ENCODE measurements at regions not wholly inside any gene's neighbourhood (a gene's known extent, or its start where the extent isn't known, plus 50 kb on each side); places are given as distances from the start of the nearest gene placed in this dataset.

GRCh38 chr2:23123686-23124085 lies 261.3 kb upstream of the KLHL29 start:
- H3K4me1 Mint-ChIP-seq: no peaks in the 10 kb centered on the region
- Histone ChIP-seq H3F3A (ENCODE audit: low read depth) (no peaks in the 10 kb centered on the region), H4K20me1 (ENCODE audit: low read depth) (no peaks in the 10 kb centered on the region), H3K27me3 (no peaks in the 10 kb centered on the region), H3K36me3 (no peaks in the 10 kb centered on the region), H3K4me3 (no peak overlapping the region), H3K4me2 (no peak overlapping the region), H3K4me1 (no peaks in the 10 kb centered on the region), H3K9ac (no peak overlapping the region), H3K9me3 (ENCODE audit: low read depth) (no peaks in the 10 kb centered on the region), H2AFZ (replicated peaks) (no peak overlapping the region), H3K27ac (no peak overlapping the region), H3K79me2 (ENCODE audit: low read depth) (no peaks in the 10 kb centered on the region)
- H3K4me3 Mint-ChIP-seq: no peak overlapping the region
- H3K27me3 Mint-ChIP-seq (ENCODE audit: insufficient read depth, low read depth): peaks cover 3% of the 10 kb centered on the region
- TF ChIP-seq EZH2 (IDR thresholded peaks at IDR 0.05) (no peak), EZH2phosphoT487 (IDR thresholded peaks at IDR 0.05) (no peak), CTCF (IDR thresholded peaks at IDR 0.05) (no peak)
- no peak overlapping the region for H3K27ac Mint-ChIP-seq
- peaks cover 6% of the 10 kb centered on the region for H3K9me3 Mint-ChIP-seq
- H3K36me3 Mint-ChIP-seq: no peaks in the 10 kb centered on the region
- no peak for DNase-seq (ENCODE audit: low spot score)

- no peaks in the 10 kb centered on the region for H3F3A ChIP-seq (ENCODE audit: low read depth)
- no peaks in the 10 kb centered on the region for H3K27me3 ChIP-seq
- H3K27ac Mint-ChIP-seq: no peak overlapping the region
- DNase-seq (ENCODE audit: low spot score): no peak
- no peaks in the 10 kb centered on the region for H3K36me3 ChIP-seq
- no peak overlapping the region for H3K4me2 ChIP-seq
- no peaks in the 10 kb centered on the region for H3K9me3 ChIP-seq (ENCODE audit: low read depth)
- no peak overlapping the region for H3K27ac ChIP-seq
- H2AFZ ChIP-seq (replicated peaks): no peak overlapping the region
- H3K4me3 ChIP-seq: no peak overlapping the region
- peaks cover 2% of the 10 kb centered on the region for H3K27me3 Mint-ChIP-seq (ENCODE audit: insufficient read depth, low read depth)
- H3K79me2 ChIP-seq (ENCODE audit: low read depth): no peaks in the 10 kb centered on the region
- H4K20me1 ChIP-seq (ENCODE audit: low read depth): no peaks in the 10 kb centered on the region
- no peak overlapping the region for H3K9ac ChIP-seq
- H3K4me1 Mint-ChIP-seq: no peaks in the 10 kb centered on the region
- no peaks in the 10 kb centered on the region for H3K4me1 ChIP-seq
- TF ChIP-seq CTCF (IDR thresholded peaks at IDR 0.05): no peak
- no peak for TF ChIP-seq EZH2phosphoT487 (IDR thresholded peaks at IDR 0.05)
- no peak for TF ChIP-seq EZH2 (IDR thresholded peaks at IDR 0.05)
- H3K4me3 Mint-ChIP-seq: no peak overlapping the region
- no peaks in the 10 kb centered on the region for H3K36me3 Mint-ChIP-seq
- peaks cover 12% of the 10 kb centered on the region for H3K9me3 Mint-ChIP-seq
Observed at GRCh38 chr2:23124214-23124750, 260.7 kb upstream of the KLHL29 start.

- H3K79me2 ChIP-seq (ENCODE audit: low read depth): no peaks in the 10 kb centered on the region
- peaks cover 19% of the 10 kb centered on the region for H3F3A ChIP-seq (ENCODE audit: low read depth)
- H3K4me1 Mint-ChIP-seq: peaks cover 2% of the 10 kb centered on the region
- no peaks in the 10 kb centered on the region for H3K9me3 ChIP-seq (ENCODE audit: low read depth)
- peaks cover 4% of the 10 kb centered on the region for H3K4me1 ChIP-seq
- H3K27ac ChIP-seq: no peak overlapping the region
- no peak overlapping the region for H3K4me2 ChIP-seq
- TF ChIP-seq CTCF (IDR thresholded peaks at IDR 0.05) (no peak), EZH2phosphoT487 (IDR thresholded peaks at IDR 0.05) (no peak), EZH2 (IDR thresholded peaks at IDR 0.05) (no peak)
- H3K9me3 Mint-ChIP-seq: peaks cover 12% of the 10 kb centered on the region
- no peak overlapping the region for H3K9ac ChIP-seq
- H3K36me3 ChIP-seq: no peaks in the 10 kb centered on the region
- no peak overlapping the region for H3K4me3 Mint-ChIP-seq
- peaks cover 12% of the 10 kb centered on the region for H3K27me3 Mint-ChIP-seq (ENCODE audit: insufficient read depth, low read depth)
- H4K20me1 ChIP-seq (ENCODE audit: low read depth): no peaks in the 10 kb centered on the region
- no peak overlapping the region for H2AFZ ChIP-seq (replicated peaks)
- H3K36me3 Mint-ChIP-seq: no peaks in the 10 kb centered on the region
- DNase-seq (ENCODE audit: low spot score): no peak
- H3K4me3 ChIP-seq: no peak overlapping the region
- no peak overlapping the region for H3K27ac Mint-ChIP-seq
- H3K27me3 ChIP-seq: no peaks in the 10 kb centered on the region
Observed at GRCh38 chr2:23127465-23127864, 257.5 kb upstream of the KLHL29 start.
